Right renal pelvis (tissue), 4 donors: ENCODE measurements at regions not wholly inside any gene's neighbourhood (a gene's known extent, or its start where the extent isn't known, plus 50 kb on each side); places are given as distances from the start of the nearest gene placed in this dataset.

Source experiments
- DNase-seq, 4 donors: peaks; one replicate each; pipeline ENCODE4 v3.0.0-alpha.2; 2013; ENCODE audit warnings: low read depth in 4 of 4, low spot score in 3 of 4, missing footprints in 1 of 4

GRCh38 chrX:46306103-46306502 is 239.1 kb downstream of the ZNF674 start:
- DNase-seq: no peak

GRCh38 chrX:46305431-46305830 is 239.8 kb downstream of the ZNF674 start:
- DNase-seq: no peak

GRCh38 chrX:46301903-46302302 is 243.3 kb downstream of the ZNF674 start:
- no peak for DNase-seq

GRCh38 chrX:46298821-46299220 is 246.4 kb downstream of the ZNF674 start:
- DNase-seq: no peak

GRCh38 chrX:46295963-46296362 is 249.3 kb downstream of the ZNF674 start:
- DNase-seq: no peak

- no peak for DNase-seq
These were observed 251.0 kb downstream of the ZNF674 start for GRCh38 chrX:46294234-46294633.

GRCh38 chrX:46279925-46280313 is 265.3 kb downstream of the ZNF674 start:
- no peak for DNase-seq

GRCh38 chrX:46279214-46279924 is 265.9 kb downstream of the ZNF674 start:
- DNase-seq: no peak

- DNase-seq: no peak
These were observed 266.6 kb downstream of the ZNF674 start for GRCh38 chrX:46278572-46278971.

GRCh38 chrX:46268412-46268811 is 276.8 kb downstream of the ZNF674 start:
- no peak for DNase-seq

GRCh38 chrX:46263494-46263893 is 281.7 kb downstream of the ZNF674 start:
- no peak for DNase-seq

- DNase-seq: no peak
These were observed 282.9 kb downstream of the ZNF674 start for GRCh38 chrX:46262304-46262703.

GRCh38 chrX:46260499-46260898 is 284.7 kb downstream of the ZNF674 start:
- no peak for DNase-seq

GRCh38 chrX:46258356-46258755 is 286.9 kb downstream of the ZNF674 start:
- DNase-seq: no peak

GRCh38 chrX:46257451-46257879 is 287.8 kb downstream of the ZNF674 start:
- DNase-seq: no peak

GRCh38 chrX:46256875-46257274 is 288.3 kb downstream of the ZNF674 start:
- no peak for DNase-seq

GRCh38 chrX:46255046-46255445 is 290.2 kb downstream of the ZNF674 start:
- peak in 1 of 4 donors; percentile 15 for DNase-seq

- peak in 1 of 4 donors; percentile 5 for DNase-seq
These were observed 290.6 kb downstream of the ZNF674 start for GRCh38 chrX:46254641-46255040.

- DNase-seq: no peak
These were observed 293.5 kb downstream of the ZNF674 start for GRCh38 chrX:46251755-46252154.

- no peak for DNase-seq
These were observed 295.1 kb downstream of the ZNF674 start for GRCh38 chrX:46250151-46250550.

GRCh38 chrX:46247456-46247855 is 297.8 kb downstream of the ZNF674 start:
- DNase-seq: no peak

- no peak for DNase-seq
These were observed 300.8 kb downstream of the ZNF674 start for GRCh38 chrX:46244451-46244850.

- DNase-seq: no peak
These were observed 308.8 kb downstream of the ZNF674 start for GRCh38 chrX:46236411-46236810.
